ENCODE measurements at regions not wholly inside any gene's neighbourhood (a gene's known extent, or its start where the extent isn't known, plus 50 kb on each side); places are given as distances from the start of the nearest gene placed in this dataset.

GRCh38 chr6:23747239-23747638 lies 378.8 kb upstream of the NRSN1 start:
- Histone ChIP-seq H2AFZ (ENCODE audit: low read depth, low read length) (no peak overlapping the region), H3K27me3 (ENCODE audit: insufficient read depth, low read depth, low read length) (no peaks in the 10 kb centered on the region), H3K9me3 (ENCODE audit: low read length) (no peaks in the 10 kb centered on the region), H4K20me1 (ENCODE audit: insufficient read depth) (no peaks in the 10 kb centered on the region), H3F3A (ENCODE audit: insufficient read depth, low read length, poor library complexity, severe bottlenecking) (no peaks in the 10 kb centered on the region), H3K27ac (ENCODE audit: low read length) (no peak overlapping the region), H3K4me2 (ENCODE audit: low read length) (no peak overlapping the region), H3K79me2 (replicated peaks; ENCODE audit: insufficient read depth, low read length) (no peaks in the 10 kb centered on the region), H3K4me3 (ENCODE audit: low read length) (no peak overlapping the region), H3K36me3 (ENCODE audit: insufficient read depth, low read length) (no peaks in the 10 kb centered on the region), H3K9me2 (ENCODE audit: insufficient read depth, low read length) (no peaks in the 10 kb centered on the region), H3K9ac (ENCODE audit: low read length) (no peak overlapping the region)
- TF ChIP-seq MXI1 (conservative IDR thresholded peaks at IDR 0.05; ENCODE audit: poor library complexity, severe bottlenecking) (no peak), RAD21 (conservative IDR thresholded peaks at IDR 0.05) (no peak), SMC3 (conservative IDR thresholded peaks at IDR 0.05; ENCODE audit: poor library complexity) (no peak), EZH2 (IDR thresholded peaks at IDR 0.05; ENCODE audit: borderline replicate concordance, insufficient read depth, low read length, poor library complexity, severe bottlenecking) (no peak), POLR2AphosphoS5 (IDR thresholded peaks at IDR 0.05) (no peak), TAF1 (IDR thresholded peaks at IDR 0.05; ENCODE audit: low read depth) (no peak), EP300 (conservative IDR thresholded peaks at IDR 0.05; ENCODE audit: poor library complexity, severe bottlenecking) (no peak)
- TF ChIP-seq, protein P1, sequence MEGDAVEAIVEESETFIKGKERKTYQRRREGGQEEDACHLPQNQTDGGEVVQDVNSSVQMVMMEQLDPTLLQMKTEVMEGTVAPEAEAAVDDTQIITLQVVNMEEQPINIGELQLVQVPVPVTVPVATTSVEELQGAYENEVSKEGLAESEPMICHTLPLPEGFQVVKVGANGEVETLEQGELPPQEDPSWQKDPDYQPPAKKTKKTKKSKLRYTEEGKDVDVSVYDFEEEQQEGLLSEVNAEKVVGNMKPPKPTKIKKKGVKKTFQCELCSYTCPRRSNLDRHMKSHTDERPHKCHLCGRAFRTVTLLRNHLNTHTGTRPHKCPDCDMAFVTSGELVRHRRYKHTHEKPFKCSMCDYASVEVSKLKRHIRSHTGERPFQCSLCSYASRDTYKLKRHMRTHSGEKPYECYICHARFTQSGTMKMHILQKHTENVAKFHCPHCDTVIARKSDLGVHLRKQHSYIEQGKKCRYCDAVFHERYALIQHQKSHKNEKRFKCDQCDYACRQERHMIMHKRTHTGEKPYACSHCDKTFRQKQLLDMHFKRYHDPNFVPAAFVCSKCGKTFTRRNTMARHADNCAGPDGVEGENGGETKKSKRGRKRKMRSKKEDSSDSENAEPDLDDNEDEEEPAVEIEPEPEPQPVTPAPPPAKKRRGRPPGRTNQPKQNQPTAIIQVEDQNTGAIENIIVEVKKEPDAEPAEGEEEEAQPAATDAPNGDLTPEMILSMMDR (IDR thresholded peaks at IDR 0.05; ENCODE audit: poor library complexity, severe bottlenecking), result no peak
- TF ChIP-seq, protein P2, sequence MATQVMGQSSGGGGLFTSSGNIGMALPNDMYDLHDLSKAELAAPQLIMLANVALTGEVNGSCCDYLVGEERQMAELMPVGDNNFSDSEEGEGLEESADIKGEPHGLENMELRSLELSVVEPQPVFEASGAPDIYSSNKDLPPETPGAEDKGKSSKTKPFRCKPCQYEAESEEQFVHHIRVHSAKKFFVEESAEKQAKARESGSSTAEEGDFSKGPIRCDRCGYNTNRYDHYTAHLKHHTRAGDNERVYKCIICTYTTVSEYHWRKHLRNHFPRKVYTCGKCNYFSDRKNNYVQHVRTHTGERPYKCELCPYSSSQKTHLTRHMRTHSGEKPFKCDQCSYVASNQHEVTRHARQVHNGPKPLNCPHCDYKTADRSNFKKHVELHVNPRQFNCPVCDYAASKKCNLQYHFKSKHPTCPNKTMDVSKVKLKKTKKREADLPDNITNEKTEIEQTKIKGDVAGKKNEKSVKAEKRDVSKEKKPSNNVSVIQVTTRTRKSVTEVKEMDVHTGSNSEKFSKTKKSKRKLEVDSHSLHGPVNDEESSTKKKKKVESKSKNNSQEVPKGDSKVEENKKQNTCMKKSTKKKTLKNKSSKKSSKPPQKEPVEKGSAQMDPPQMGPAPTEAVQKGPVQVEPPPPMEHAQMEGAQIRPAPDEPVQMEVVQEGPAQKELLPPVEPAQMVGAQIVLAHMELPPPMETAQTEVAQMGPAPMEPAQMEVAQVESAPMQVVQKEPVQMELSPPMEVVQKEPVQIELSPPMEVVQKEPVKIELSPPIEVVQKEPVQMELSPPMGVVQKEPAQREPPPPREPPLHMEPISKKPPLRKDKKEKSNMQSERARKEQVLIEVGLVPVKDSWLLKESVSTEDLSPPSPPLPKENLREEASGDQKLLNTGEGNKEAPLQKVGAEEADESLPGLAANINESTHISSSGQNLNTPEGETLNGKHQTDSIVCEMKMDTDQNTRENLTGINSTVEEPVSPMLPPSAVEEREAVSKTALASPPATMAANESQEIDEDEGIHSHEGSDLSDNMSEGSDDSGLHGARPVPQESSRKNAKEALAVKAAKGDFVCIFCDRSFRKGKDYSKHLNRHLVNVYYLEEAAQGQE (IDR thresholded peaks at IDR 0.05; ENCODE audit: borderline replicate concordance), result no peak

- Histone ChIP-seq H3K4me2 (ENCODE audit: low read length) (no peak overlapping the region), H3K27me3 (ENCODE audit: insufficient read depth, low read depth, low read length) (no peaks in the 10 kb centered on the region), H3K9me2 (ENCODE audit: insufficient read depth, low read length) (no peaks in the 10 kb centered on the region), H3K9ac (ENCODE audit: low read length) (no peak overlapping the region), H3K4me3 (ENCODE audit: low read length) (no peak overlapping the region), H3K79me2 (replicated peaks; ENCODE audit: insufficient read depth, low read length) (no peaks in the 10 kb centered on the region), H3K9me3 (ENCODE audit: low read length) (peaks cover 3% of the 10 kb centered on the region), H3F3A (ENCODE audit: insufficient read depth, low read length, poor library complexity, severe bottlenecking) (no peaks in the 10 kb centered on the region), H2AFZ (ENCODE audit: low read depth, low read length) (no peak overlapping the region), H4K20me1 (ENCODE audit: insufficient read depth) (no peaks in the 10 kb centered on the region), H3K27ac (ENCODE audit: low read length) (no peak overlapping the region), H3K36me3 (ENCODE audit: insufficient read depth, low read length) (no peaks in the 10 kb centered on the region)
- TF ChIP-seq, protein P1 (IDR thresholded peaks at IDR 0.05; ENCODE audit: poor library complexity, severe bottlenecking), result no peak
- no peak for TF ChIP-seq EZH2 (IDR thresholded peaks at IDR 0.05; ENCODE audit: borderline replicate concordance, insufficient read depth, low read length, poor library complexity, severe bottlenecking)
- TF ChIP-seq TAF1 (IDR thresholded peaks at IDR 0.05; ENCODE audit: low read depth), result no peak
- TF ChIP-seq, protein P2 (IDR thresholded peaks at IDR 0.05; ENCODE audit: borderline replicate concordance), result no peak
- TF ChIP-seq RAD21 (conservative IDR thresholded peaks at IDR 0.05), result no peak
- no peak for TF ChIP-seq SMC3 (conservative IDR thresholded peaks at IDR 0.05; ENCODE audit: poor library complexity)
- TF ChIP-seq EP300 (conservative IDR thresholded peaks at IDR 0.05; ENCODE audit: poor library complexity, severe bottlenecking), result no peak
- TF ChIP-seq POLR2AphosphoS5 (IDR thresholded peaks at IDR 0.05), result no peak
- TF ChIP-seq MXI1 (conservative IDR thresholded peaks at IDR 0.05; ENCODE audit: poor library complexity, severe bottlenecking), result no peak
These were observed 373.6 kb upstream of the NRSN1 start for GRCh38 chr6:23752414-23752813.

Measured in neural cell (in vitro differentiated cells).